ENCODE measurements at regions not wholly inside any gene's neighbourhood (a gene's known extent, or its start where the extent isn't known, plus 50 kb on each side); places are given as distances from the start of the nearest gene placed in this dataset.

DNA sequence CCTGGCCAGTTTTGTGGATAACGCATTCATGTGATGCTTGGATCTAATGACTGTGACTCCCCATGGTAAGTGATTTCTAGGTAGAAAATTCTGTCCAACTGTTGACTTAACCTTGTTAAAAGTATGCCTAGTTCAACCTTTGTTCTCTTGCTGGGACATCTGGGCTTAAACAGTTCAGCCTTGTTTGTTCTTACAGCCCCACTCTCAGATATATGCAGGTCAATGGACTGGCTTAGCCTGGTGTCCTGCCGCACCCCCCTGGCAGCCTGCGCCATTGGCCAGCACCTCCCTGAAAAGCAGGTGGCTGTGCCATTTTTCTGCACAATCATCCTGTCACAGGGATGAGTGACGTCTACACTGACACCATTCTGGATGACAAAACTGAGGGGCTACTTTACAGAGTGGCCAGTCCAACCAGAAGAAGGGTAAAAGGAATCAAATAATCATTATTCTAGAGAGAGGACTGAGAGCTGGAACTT, 244.7 kb upstream of the ONECUT1 start:
- TF ChIP-seq CTCF (IDR thresholded peaks at IDR 0.05) (no peak), POLR2AphosphoS5 (IDR thresholded peaks at IDR 0.05; ENCODE audit: insufficient read depth in 1 of 2, low read depth in 1 of 2) (no peak), POLR2A (IDR thresholded peaks at IDR 0.05) (no peak)

Measured in vagina (tissue), 2 donors.